ENCODE measurements at regions not wholly inside any gene's neighbourhood (a gene's known extent, or its start where the extent isn't known, plus 50 kb on each side); places are given as distances from the start of the nearest gene placed in this dataset.

DNA sequence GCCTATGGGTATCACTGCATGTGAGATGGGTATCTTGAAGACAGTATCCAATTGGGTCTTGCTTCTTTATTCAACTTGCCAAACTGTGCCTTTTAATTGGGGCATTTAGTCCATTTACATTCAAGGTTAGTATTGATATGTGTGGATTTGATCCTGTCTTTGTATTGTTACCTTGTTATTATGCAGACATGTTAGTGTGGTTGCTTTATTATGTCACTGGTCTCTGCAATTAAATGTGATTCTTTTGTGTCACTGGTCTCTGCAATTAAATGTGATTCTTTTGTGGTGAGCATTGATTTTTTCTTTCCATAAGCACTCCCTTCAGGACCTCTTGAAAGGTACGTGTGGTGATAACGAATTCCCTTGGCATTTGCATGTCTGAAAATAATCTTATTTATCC lies 357.8 kb upstream of the STEAP1 start:
- Mint-ChIP-seq H3K9me3 (ENCODE audit: low read depth, unreplicated experiment) (no peaks in the 10 kb centered on the region), H3K4me1 (ENCODE audit: low read depth, unreplicated experiment) (no peaks in the 10 kb centered on the region), H3K36me3 (ENCODE audit: insufficient read depth, unreplicated experiment) (no peaks in the 10 kb centered on the region), H3K27me3 (ENCODE audit: unreplicated experiment) (no peaks in the 10 kb centered on the region), H3K27ac (ENCODE audit: unreplicated experiment) (no peak overlapping the region), H3K4me3 (ENCODE audit: low read depth, unreplicated experiment) (no peak overlapping the region)
- intact Hi-C loops (cut with micrococcal nuclease; ENCODE audit: unreplicated experiment), result no loop called here
- TF ChIP-seq, protein P1, sequence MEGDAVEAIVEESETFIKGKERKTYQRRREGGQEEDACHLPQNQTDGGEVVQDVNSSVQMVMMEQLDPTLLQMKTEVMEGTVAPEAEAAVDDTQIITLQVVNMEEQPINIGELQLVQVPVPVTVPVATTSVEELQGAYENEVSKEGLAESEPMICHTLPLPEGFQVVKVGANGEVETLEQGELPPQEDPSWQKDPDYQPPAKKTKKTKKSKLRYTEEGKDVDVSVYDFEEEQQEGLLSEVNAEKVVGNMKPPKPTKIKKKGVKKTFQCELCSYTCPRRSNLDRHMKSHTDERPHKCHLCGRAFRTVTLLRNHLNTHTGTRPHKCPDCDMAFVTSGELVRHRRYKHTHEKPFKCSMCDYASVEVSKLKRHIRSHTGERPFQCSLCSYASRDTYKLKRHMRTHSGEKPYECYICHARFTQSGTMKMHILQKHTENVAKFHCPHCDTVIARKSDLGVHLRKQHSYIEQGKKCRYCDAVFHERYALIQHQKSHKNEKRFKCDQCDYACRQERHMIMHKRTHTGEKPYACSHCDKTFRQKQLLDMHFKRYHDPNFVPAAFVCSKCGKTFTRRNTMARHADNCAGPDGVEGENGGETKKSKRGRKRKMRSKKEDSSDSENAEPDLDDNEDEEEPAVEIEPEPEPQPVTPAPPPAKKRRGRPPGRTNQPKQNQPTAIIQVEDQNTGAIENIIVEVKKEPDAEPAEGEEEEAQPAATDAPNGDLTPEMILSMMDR (IDR thresholded peaks at IDR 0.05; ENCODE audit: unreplicated experiment), result no peak
- CTCF ChIA-PET, result no interaction called here
- DNase-seq, result no peak
- BruUV-seq (replicated peaks), result no TSS peak

- DNase-seq, result no peak
- TF ChIP-seq, protein P1 (IDR thresholded peaks at IDR 0.05; ENCODE audit: unreplicated experiment), result no peak
- intact Hi-C loops (cut with micrococcal nuclease; ENCODE audit: unreplicated experiment), result no loop called here
- H3K27ac Mint-ChIP-seq (ENCODE audit: unreplicated experiment), result no peak overlapping the region
- H3K4me3 Mint-ChIP-seq (ENCODE audit: low read depth, unreplicated experiment), result no peak overlapping the region
- CTCF ChIA-PET, result no interaction called here
- H3K27me3 Mint-ChIP-seq (ENCODE audit: unreplicated experiment), result no peaks in the 10 kb centered on the region
- H3K36me3 Mint-ChIP-seq (ENCODE audit: insufficient read depth, unreplicated experiment), result no peaks in the 10 kb centered on the region
- no peaks in the 10 kb centered on the region for H3K4me1 Mint-ChIP-seq (ENCODE audit: low read depth, unreplicated experiment)
- no TSS peak for BruUV-seq (replicated peaks)
- H3K9me3 Mint-ChIP-seq (ENCODE audit: low read depth, unreplicated experiment), result no peaks in the 10 kb centered on the region
Observed at GRCh38 chr7:89797965-89798598, 356.2 kb upstream of the STEAP1 start.

GRCh38 chr7:89798599-89798996 lies 355.7 kb upstream of the STEAP1 start:
- CTCF ChIA-PET, result no interaction called here
- Mint-ChIP-seq H3K4me3 (ENCODE audit: low read depth, unreplicated experiment) (no peak overlapping the region), H3K9me3 (ENCODE audit: low read depth, unreplicated experiment) (peaks cover 3% of the 10 kb centered on the region), H3K36me3 (ENCODE audit: insufficient read depth, unreplicated experiment) (no peaks in the 10 kb centered on the region), H3K27ac (ENCODE audit: unreplicated experiment) (no peak overlapping the region), H3K4me1 (ENCODE audit: low read depth, unreplicated experiment) (no peaks in the 10 kb centered on the region), H3K27me3 (ENCODE audit: unreplicated experiment) (no peaks in the 10 kb centered on the region)
- intact Hi-C loops (cut with micrococcal nuclease; ENCODE audit: unreplicated experiment), result no loop called here
- TF ChIP-seq, protein P1 (IDR thresholded peaks at IDR 0.05; ENCODE audit: unreplicated experiment), result no peak
- no TSS peak for BruUV-seq (replicated peaks)
- no peak for DNase-seq

GRCh38 chr7:89800761-89801160 lies 353.5 kb upstream of the STEAP1 start:
- Mint-ChIP-seq H3K36me3 (ENCODE audit: insufficient read depth, unreplicated experiment) (no peaks in the 10 kb centered on the region), H3K9me3 (ENCODE audit: low read depth, unreplicated experiment) (peaks cover 4% of the 10 kb centered on the region), H3K4me3 (ENCODE audit: low read depth, unreplicated experiment) (no peak overlapping the region), H3K27me3 (ENCODE audit: unreplicated experiment) (no peaks in the 10 kb centered on the region), H3K27ac (ENCODE audit: unreplicated experiment) (no peak overlapping the region), H3K4me1 (ENCODE audit: low read depth, unreplicated experiment) (no peaks in the 10 kb centered on the region)
- TF ChIP-seq, protein P1 (IDR thresholded peaks at IDR 0.05; ENCODE audit: unreplicated experiment), result no peak
- no TSS peak for BruUV-seq (replicated peaks)
- intact Hi-C loops (cut with micrococcal nuclease; ENCODE audit: unreplicated experiment), result no loop called here
- DNase-seq, result no peak
- CTCF ChIA-PET, result no interaction called here
